ENCODE measurements at regions not wholly inside any gene's neighbourhood (a gene's known extent, or its start where the extent isn't known, plus 50 kb on each side); places are given as distances from the start of the nearest gene placed in this dataset.

GRCh38 chr3:59576606-59577005, 526.8 kb upstream of the CFAP20DC start:
- no peak for TF ChIP-seq GATA2 (IDR thresholded peaks at IDR 0.05; ENCODE audit: low read depth, low read length)
- no peak for TF ChIP-seq GATA3 (IDR thresholded peaks at IDR 0.05; ENCODE audit: low read depth, low read length)

Measured in SH-SY5Y (cell line).